ENCODE measurements at regions not wholly inside any gene's neighbourhood (a gene's known extent, or its start where the extent isn't known, plus 50 kb on each side); places are given as distances from the start of the nearest gene placed in this dataset.
"Not testable (repeated sequence)": the region's sequence is repeated elsewhere in the genome, so short reads cannot be mapped to it uniquely, and the experiment has no call there.

GRCh38 chrX:144042271-144042670 is 158.4 kb downstream of the UBE2NL start:
- H3K9me2 ChIP-seq (replicated peaks; ENCODE audit: insufficient read depth, low read length): no peaks in the 10 kb centered on the region
- no peaks in the 10 kb centered on the region for H3K36me3 ChIP-seq (ENCODE audit: insufficient read depth, low read length)
- H3K9me3 ChIP-seq (ENCODE audit: low read length): peaks cover 3% of the 10 kb centered on the region; the same call in 1 of the 2 replicates
- no peaks in the 10 kb centered on the region for H4K20me1 ChIP-seq (ENCODE audit: insufficient read depth, low read depth, low read length)
- no peak overlapping the region for H3K9ac ChIP-seq (ENCODE audit: low read length)
- no peak overlapping the region for H3K4me2 ChIP-seq (ENCODE audit: low read depth, low read length, poor library complexity, severe bottlenecking)
- no peak for DNase-seq
- no peaks in the 10 kb centered on the region for H3K79me2 ChIP-seq (ENCODE audit: low read length)
- H2AFZ ChIP-seq (ENCODE audit: low read length): no peak overlapping the region
- no peak overlapping the region for H3K4me3 ChIP-seq (ENCODE audit: low read length)
- H3K4me1 ChIP-seq (ENCODE audit: low read length): no peaks in the 10 kb centered on the region
- H3K27me3 ChIP-seq (ENCODE audit: low read length): no peaks in the 10 kb centered on the region
- H3K27ac ChIP-seq (ENCODE audit: low read length): no peak overlapping the region

GRCh38 chrX:144075432-144075831 is 191.6 kb downstream of the UBE2NL start:
- Histone ChIP-seq H3K36me3 (ENCODE audit: insufficient read depth, low read length) (no peaks in the 10 kb centered on the region), H3K9ac (ENCODE audit: low read length) (no peak overlapping the region), H3K9me2 (replicated peaks; ENCODE audit: insufficient read depth, low read length) (no peaks in the 10 kb centered on the region), H2AFZ (ENCODE audit: low read length) (no peak overlapping the region), H3K9me3 (ENCODE audit: low read length) (peaks cover 7% of the 10 kb centered on the region; the same call in 1 of the 2 replicates), H3K79me2 (ENCODE audit: low read length) (no peaks in the 10 kb centered on the region), H3K27ac (ENCODE audit: low read length) (no peak overlapping the region), H3K27me3 (ENCODE audit: low read length) (no peaks in the 10 kb centered on the region), H3K4me3 (ENCODE audit: low read length) (no peak overlapping the region), H4K20me1 (ENCODE audit: insufficient read depth, low read depth, low read length) (no peaks in the 10 kb centered on the region), H3K4me1 (ENCODE audit: low read length) (no peaks in the 10 kb centered on the region), H3K4me2 (ENCODE audit: low read depth, low read length, poor library complexity, severe bottlenecking) (no peak overlapping the region)
- no peak for DNase-seq

- not testable (repeated sequence) for H3K4me1 ChIP-seq (ENCODE audit: low read length); H2AFZ ChIP-seq (ENCODE audit: low read length); H3K4me3 ChIP-seq (ENCODE audit: low read length); H3K27me3 ChIP-seq (ENCODE audit: low read length); H3K79me2 ChIP-seq (ENCODE audit: low read length); H3K27ac ChIP-seq (ENCODE audit: low read length); H4K20me1 ChIP-seq (ENCODE audit: insufficient read depth, low read depth, low read length); H3K9me3 ChIP-seq (ENCODE audit: low read length); DNase-seq; H3K4me2 ChIP-seq (ENCODE audit: low read depth, low read length, poor library complexity, severe bottlenecking); H3K9me2 ChIP-seq (replicated peaks; ENCODE audit: insufficient read depth, low read length); H3K36me3 ChIP-seq (ENCODE audit: insufficient read depth, low read length); H3K9ac ChIP-seq (ENCODE audit: low read length)
Observed at GRCh38 chrX:144082237-144082636, 198.4 kb downstream of the UBE2NL start.

- not testable (repeated sequence) for DNase-seq; H3K4me2 ChIP-seq (ENCODE audit: low read depth, low read length, poor library complexity, severe bottlenecking); H3K36me3 ChIP-seq (ENCODE audit: insufficient read depth, low read length); H3K27me3 ChIP-seq (ENCODE audit: low read length); H2AFZ ChIP-seq (ENCODE audit: low read length); H3K4me3 ChIP-seq (ENCODE audit: low read length); H3K9me2 ChIP-seq (replicated peaks; ENCODE audit: insufficient read depth, low read length); H3K9ac ChIP-seq (ENCODE audit: low read length); H3K4me1 ChIP-seq (ENCODE audit: low read length); H3K79me2 ChIP-seq (ENCODE audit: low read length); H4K20me1 ChIP-seq (ENCODE audit: insufficient read depth, low read depth, low read length); H3K27ac ChIP-seq (ENCODE audit: low read length); H3K9me3 ChIP-seq (ENCODE audit: low read length)
Observed at GRCh38 chrX:144089674-144090073, 205.8 kb downstream of the UBE2NL start.

GRCh38 chrX:144092116-144092515 is 208.2 kb downstream of the UBE2NL start:
- not testable (repeated sequence) for H3K27me3 ChIP-seq (ENCODE audit: low read length); DNase-seq; H3K27ac ChIP-seq (ENCODE audit: low read length); H2AFZ ChIP-seq (ENCODE audit: low read length); H3K4me3 ChIP-seq (ENCODE audit: low read length); H3K4me1 ChIP-seq (ENCODE audit: low read length); H4K20me1 ChIP-seq (ENCODE audit: insufficient read depth, low read depth, low read length); H3K79me2 ChIP-seq (ENCODE audit: low read length); H3K9ac ChIP-seq (ENCODE audit: low read length); H3K9me3 ChIP-seq (ENCODE audit: low read length); H3K9me2 ChIP-seq (replicated peaks; ENCODE audit: insufficient read depth, low read length); H3K4me2 ChIP-seq (ENCODE audit: low read depth, low read length, poor library complexity, severe bottlenecking); H3K36me3 ChIP-seq (ENCODE audit: insufficient read depth, low read length)

DNA sequence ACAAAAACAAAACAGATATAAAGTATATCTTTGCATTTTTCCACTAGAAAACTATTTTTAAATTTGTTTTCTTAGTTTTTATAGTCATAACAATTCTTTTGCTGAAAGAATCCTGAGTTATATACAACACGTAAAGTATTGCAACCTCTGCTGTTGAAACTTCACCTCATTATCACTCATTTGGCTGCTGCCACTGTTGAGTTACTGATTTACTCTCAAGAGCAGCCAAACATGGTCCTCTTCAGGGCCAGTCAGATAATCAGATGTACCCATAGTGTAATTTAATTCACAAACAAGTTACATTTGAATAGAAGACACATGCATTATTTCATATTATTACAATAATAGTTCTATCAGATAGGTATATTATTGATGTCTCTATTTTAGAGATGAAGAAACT is 235.6 kb downstream of the UBE2NL start:
- H3K4me1 ChIP-seq (ENCODE audit: low read length); H4K20me1 ChIP-seq (ENCODE audit: insufficient read depth, low read depth, low read length); DNase-seq; H3K9ac ChIP-seq (ENCODE audit: low read length); H3K4me2 ChIP-seq (ENCODE audit: low read depth, low read length, poor library complexity, severe bottlenecking); H2AFZ ChIP-seq (ENCODE audit: low read length); H3K9me2 ChIP-seq (replicated peaks; ENCODE audit: insufficient read depth, low read length); H3K4me3 ChIP-seq (ENCODE audit: low read length); H3K36me3 ChIP-seq (ENCODE audit: insufficient read depth, low read length); H3K79me2 ChIP-seq (ENCODE audit: low read length); H3K27ac ChIP-seq (ENCODE audit: low read length); H3K27me3 ChIP-seq (ENCODE audit: low read length); H3K9me3 ChIP-seq (ENCODE audit: low read length): not testable (repeated sequence)

DNA sequence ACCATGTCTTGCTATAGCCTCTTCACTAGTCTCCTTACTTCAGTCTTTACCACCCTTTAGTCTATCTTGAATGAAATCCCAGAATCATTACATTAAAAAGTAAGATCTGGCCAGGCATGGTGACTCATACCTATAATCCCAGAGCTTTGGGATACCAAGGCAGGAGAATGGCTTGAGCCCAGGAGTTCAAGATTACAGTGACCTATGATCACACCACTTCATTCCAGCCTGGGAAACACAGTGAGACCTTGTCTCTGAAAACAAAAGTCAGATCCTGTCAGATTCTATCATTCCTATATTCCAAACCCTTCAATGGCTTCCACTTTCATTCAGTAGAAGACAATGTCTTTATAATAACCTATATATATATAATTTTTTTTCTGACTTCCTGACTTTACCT is 237.7 kb downstream of the UBE2NL start:
- H3K36me3 ChIP-seq (ENCODE audit: insufficient read depth, low read length); H3K9ac ChIP-seq (ENCODE audit: low read length); H2AFZ ChIP-seq (ENCODE audit: low read length); H3K27ac ChIP-seq (ENCODE audit: low read length); H3K4me2 ChIP-seq (ENCODE audit: low read depth, low read length, poor library complexity, severe bottlenecking); H3K9me2 ChIP-seq (replicated peaks; ENCODE audit: insufficient read depth, low read length); H3K4me3 ChIP-seq (ENCODE audit: low read length); H3K27me3 ChIP-seq (ENCODE audit: low read length); H3K4me1 ChIP-seq (ENCODE audit: low read length); DNase-seq; H3K79me2 ChIP-seq (ENCODE audit: low read length); H4K20me1 ChIP-seq (ENCODE audit: insufficient read depth, low read depth, low read length); H3K9me3 ChIP-seq (ENCODE audit: low read length): not testable (repeated sequence)

DNA sequence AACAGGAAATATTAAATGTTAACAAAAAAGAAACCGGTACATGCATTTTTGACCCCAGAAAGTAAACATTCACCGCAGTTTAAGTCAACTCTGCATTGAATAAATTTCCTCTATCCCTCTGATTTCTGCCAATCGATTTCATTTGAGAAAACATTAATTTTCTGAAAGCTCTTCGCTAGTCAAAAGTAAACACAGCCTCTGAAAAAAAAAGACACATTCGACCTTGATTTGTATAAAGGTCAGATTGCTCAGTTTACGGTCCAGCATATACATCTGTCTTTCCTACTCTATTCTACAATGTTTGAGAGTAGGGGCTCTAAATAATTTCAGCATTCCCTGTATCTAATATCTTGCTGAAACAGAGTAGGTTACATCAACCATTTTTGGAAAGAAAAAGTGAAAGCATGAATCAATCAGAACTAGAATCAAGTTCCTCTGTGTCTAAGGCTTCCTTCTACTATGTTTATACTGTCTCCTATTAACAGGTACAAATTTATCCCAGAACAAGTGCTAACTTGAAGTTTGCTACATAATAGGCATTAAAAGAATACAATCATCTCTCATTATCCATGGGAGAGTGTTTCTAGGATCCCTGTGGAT is 243.8 kb downstream of the UBE2NL start:
- H3K4me2 ChIP-seq (ENCODE audit: low read depth, low read length, poor library complexity, severe bottlenecking); H4K20me1 ChIP-seq (ENCODE audit: insufficient read depth, low read depth, low read length); H3K27ac ChIP-seq (ENCODE audit: low read length); H2AFZ ChIP-seq (ENCODE audit: low read length); H3K4me1 ChIP-seq (ENCODE audit: low read length); H3K9ac ChIP-seq (ENCODE audit: low read length); H3K27me3 ChIP-seq (ENCODE audit: low read length); H3K4me3 ChIP-seq (ENCODE audit: low read length); H3K79me2 ChIP-seq (ENCODE audit: low read length); H3K9me2 ChIP-seq (replicated peaks; ENCODE audit: insufficient read depth, low read length); H3K9me3 ChIP-seq (ENCODE audit: low read length); H3K36me3 ChIP-seq (ENCODE audit: insufficient read depth, low read length); DNase-seq: not testable (repeated sequence)

GRCh38 chrX:144129511-144129910 is 245.6 kb downstream of the UBE2NL start:
- not testable (repeated sequence) for H3K36me3 ChIP-seq (ENCODE audit: insufficient read depth, low read length); H3K9me2 ChIP-seq (replicated peaks; ENCODE audit: insufficient read depth, low read length); H3K27me3 ChIP-seq (ENCODE audit: low read length); H3K9ac ChIP-seq (ENCODE audit: low read length); H4K20me1 ChIP-seq (ENCODE audit: insufficient read depth, low read depth, low read length); H3K4me3 ChIP-seq (ENCODE audit: low read length); H3K4me2 ChIP-seq (ENCODE audit: low read depth, low read length, poor library complexity, severe bottlenecking); H3K4me1 ChIP-seq (ENCODE audit: low read length); H2AFZ ChIP-seq (ENCODE audit: low read length); H3K27ac ChIP-seq (ENCODE audit: low read length); H3K79me2 ChIP-seq (ENCODE audit: low read length); DNase-seq; H3K9me3 ChIP-seq (ENCODE audit: low read length)

Data from Karpas-422 (cell line).